CD4-positive, alpha-beta T cell treated with Interleukin-6 at 100 ng/mL for 8 hours (primary cell): ENCODE measurements at regions not wholly inside any gene's neighbourhood (a gene's known extent, or its start where the extent isn't known, plus 50 kb on each side); places are given as distances from the start of the nearest gene placed in this dataset.
"Not testable (repeated sequence)": the region's sequence is repeated elsewhere in the genome, so short reads cannot be mapped to it uniquely, and the experiment has no call there.

Source experiments
- DNase-seq: peaks from one replicate; pipeline ENCODE4 v3.0.0-alpha.2; 2020; ENCODE audit warnings: mixed read lengths, low spot score

- DNase-seq: no peak
Measured at GRCh38 chr14:100419856-100420255, 96.7 kb downstream of the SLC25A47 start.

DNA sequence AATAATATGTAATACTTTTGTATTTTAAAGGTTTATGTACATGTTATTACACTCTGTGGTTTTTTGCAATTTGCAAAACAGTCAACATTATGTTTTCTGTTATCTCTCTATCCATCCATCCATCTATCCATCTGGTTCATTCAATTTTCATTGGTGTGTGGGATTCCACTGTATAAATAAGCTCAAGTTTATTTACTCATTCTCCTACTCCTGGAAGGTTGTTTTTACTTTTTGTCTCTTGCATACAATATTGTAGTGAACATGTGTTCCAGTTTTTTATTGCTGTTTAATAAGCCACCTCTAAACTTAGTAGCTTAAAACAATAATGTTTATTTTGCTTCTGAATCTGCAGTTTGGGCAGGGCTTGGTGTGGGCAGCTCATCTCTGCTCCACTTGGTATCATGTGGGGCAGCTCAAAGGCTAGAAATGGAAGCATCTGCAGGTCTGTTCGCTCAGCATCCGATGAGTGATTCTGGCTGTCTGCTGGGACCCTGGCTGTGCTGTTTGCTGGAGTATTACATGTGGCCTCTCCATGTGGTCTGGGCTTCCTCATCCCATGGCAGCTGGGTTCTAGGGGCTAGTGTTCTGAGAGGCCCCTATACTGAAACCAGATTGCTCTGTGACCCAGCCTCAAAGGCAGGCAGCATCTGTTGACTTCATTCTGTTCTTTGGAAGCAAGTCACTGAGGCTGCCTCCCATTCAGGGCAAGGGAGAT lies 98.8 kb downstream of the SLC25A47 start:
- DNase-seq: no peak

- no peak for DNase-seq
Measured at GRCh38 chr14:100422556-100423316, 99.6 kb downstream of the SLC25A47 start.

- DNase-seq: no peak
Measured at GRCh38 chr14:100423317-100424010, 100.3 kb downstream of the SLC25A47 start.

DNA sequence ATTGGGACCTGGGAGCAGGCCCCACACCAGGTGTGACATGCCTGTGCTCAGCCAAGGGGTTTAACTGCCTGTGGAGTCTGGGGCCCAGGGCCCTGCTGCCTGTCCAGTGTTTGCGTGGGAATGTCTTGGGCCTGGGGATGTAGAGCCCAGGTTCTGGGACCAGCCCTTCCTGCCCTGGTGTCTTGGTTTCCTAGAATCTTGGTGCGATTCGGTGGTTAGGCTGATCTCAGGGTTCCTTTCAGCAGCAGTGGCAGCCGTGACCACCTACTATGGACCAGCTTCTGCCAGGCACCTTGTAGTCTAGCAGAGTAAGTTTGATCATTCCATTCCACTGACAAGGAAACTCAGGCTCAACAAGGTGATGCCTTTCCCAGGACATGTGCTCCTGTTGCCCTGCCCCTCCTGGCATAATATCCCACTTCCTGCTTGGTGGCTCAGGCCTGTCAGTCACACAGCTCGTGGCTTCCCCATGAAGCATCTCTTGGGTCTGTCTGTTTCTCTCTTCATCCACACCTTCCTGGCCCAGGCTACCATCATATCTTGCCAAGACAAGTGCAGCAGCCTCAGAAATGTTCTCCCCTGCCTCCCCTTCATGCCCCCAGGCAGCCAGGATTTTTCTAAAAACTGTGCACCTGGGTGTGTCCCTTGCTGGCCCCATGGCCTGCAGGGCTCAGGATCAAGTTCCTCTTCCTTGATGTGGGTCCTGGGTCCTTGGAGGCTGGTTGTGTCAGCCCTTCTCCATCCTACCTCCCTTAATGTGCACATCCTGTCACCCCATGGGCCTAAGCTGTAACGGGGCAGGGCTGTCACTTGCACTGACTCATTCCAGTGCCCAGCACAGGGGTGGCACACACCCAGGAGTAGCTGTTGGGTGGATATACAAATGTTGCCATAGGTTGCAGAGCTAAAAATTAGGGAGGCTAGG lies 101.6 kb downstream of the SLC25A47 start:
- no peak for DNase-seq

- no peak for DNase-seq
Measured at GRCh38 chr14:100425429-100425827, 102.3 kb downstream of the SLC25A47 start.

DNA sequence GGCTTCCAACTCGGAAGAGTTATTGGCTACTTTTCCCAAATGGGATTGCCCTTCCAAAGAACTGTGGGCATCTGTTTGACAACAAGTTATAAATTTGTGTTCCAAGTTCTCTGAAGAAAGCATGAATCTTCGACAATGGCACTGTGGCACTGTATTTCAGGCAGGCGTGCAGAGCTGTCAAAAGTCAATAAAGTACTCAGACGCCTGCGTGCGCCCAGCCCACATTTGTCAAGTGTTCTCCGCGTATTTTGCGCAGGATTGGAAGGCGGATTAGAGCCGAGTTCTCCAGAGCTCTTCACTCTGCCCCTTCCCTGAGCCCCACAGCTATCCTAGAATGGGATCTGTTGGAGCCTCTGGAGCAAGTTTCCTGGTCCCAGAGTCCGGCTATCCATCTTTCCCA lies 103.2 kb downstream of the SLC25A47 start:
- DNase-seq: no peak

DNA sequence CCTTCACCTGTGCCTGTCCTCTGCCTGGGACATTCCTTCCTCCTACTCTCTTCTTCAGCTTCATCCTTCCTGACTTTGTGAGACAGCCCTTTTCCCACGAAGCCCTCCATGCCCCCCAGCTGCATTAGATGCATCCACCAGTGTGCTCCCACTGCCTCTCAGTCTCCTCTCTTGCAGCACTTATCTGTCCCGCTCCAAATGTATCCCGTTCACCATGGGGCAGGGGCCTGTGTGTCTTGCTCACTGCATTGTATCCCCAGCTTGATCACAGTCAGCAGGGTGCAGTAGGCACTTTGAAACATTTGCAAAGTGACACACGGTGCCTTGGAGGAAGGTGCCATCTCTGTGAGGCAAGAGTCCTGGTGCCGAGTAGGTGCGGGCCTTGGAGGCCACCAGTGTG lies 104.0 kb downstream of the SLC25A47 start:
- no peak for DNase-seq

- no peak for DNase-seq
Measured at GRCh38 chr14:100428727-100429126, 105.6 kb downstream of the SLC25A47 start.

GRCh38 chr14:100429537-100429936 lies 106.4 kb downstream of the SLC25A47 start:
- no peak for DNase-seq

DNA sequence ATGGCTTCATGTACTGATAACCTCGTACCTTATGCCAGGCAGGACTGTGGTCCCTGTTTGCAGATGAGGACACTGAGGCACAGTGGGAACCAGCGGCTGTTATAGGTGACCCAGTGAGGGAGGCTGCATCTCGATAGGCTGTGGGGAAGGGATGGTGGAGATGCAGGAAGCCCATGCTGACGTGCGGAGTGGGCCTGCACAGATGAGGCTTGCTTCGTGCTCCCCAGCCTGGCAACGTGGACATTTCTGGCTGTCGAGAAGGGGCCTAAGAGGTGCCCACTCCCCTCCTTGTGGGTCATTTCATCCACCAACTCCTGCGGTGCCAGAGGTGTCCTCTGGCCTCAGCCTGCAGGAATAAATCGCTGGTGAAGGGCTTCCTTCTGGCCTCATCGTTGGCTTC lies 107.4 kb downstream of the SLC25A47 start:
- no peak for DNase-seq

- not testable (repeated sequence) for DNase-seq
Measured at GRCh38 chr14:100431461-100431860, 108.3 kb downstream of the SLC25A47 start.

GRCh38 chr14:100432652-100433427 lies 109.7 kb downstream of the SLC25A47 start:
- DNase-seq: no peak

GRCh38 chr14:100433428-100433814 lies 110.3 kb downstream of the SLC25A47 start:
- DNase-seq: no peak

DNA sequence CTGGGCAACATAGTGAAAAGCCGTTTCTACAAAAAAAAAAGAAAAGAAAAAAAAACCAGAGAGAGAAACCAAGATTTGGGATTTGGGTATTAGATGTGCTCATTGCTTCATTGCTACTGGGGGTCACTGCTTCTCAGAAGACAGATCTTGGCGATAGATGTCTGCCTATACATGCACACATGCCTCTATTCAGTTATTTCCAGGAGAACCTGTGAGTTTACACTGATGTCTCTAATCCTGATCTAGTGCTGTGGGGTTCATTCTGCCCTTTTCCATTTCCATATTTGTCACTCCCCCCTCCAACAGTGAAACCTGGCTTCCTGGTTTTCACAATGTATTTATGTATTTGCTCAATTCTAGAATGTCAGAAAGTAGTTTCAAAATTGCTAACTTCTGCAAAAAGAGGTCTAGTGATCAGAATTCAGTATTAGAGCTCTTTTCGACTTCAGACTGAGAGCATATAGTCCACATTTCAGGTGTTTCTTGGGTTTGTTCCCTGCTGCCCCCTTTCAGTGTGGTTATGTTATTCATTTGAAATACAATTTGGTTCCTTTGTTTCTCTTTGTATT lies 111.0 kb downstream of the SLC25A47 start:
- no peak for DNase-seq

DNA sequence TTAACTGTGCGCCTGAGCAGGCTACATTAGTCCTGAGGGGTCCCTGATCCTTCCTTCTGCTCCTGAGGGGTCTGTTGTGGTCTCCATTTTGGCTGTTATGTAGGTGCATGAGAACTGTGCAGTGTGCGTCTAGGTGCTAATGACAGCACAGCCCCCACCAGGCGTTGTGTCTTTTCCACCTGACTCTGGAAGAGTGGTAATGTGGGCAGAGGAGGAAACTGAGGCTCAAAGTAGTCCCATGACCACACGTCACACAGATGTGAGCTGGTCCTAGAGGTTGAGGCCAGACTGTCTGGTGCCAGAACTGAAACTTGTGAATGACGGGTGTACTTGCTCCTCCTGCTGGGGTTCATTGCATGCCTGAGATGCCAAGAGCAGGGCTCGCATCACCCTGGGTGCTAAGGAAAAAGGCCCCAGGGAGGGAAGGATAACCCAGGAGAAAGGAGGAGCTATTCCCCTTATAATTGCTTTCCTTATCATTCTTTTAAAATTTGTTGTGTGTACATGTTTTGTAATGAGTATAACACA lies 111.8 kb downstream of the SLC25A47 start:
- DNase-seq: no peak

DNA sequence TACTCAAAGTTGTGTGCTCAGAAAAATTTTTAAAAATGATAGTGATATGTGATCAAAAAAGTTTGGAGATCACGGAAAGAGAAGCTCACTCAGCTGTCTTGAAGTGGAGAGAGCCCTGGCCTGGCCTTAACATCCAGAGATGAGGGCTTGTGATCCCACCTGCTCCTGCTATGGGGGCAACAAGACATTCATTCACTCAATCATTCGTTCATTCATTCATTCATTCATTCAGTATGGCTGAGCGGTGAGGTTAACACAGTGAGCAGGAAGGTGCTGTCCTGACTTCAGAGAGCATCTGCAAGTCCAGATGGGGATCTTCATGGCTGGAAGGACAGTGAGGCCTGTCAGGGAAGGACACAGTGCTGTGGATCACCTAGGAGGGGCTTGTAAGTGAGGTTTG lies 112.3 kb downstream of the SLC25A47 start:
- no peak for DNase-seq

- DNase-seq: no peak
Measured at GRCh38 chr14:100436745-100437406, 113.7 kb downstream of the SLC25A47 start.

GRCh38 chr14:100438271-100438670 lies 115.1 kb downstream of the SLC25A47 start:
- DNase-seq: no peak
